Smooth muscle cell (in vitro differentiated cells): ENCODE measurements at regions not wholly inside any gene's neighbourhood (a gene's known extent, or its start where the extent isn't known, plus 50 kb on each side); places are given as distances from the start of the nearest gene placed in this dataset.

ENCODE experiments used
- DNase-seq: peaks from one replicate; lab custom pipeline; 2025; ENCODE audit not compliant: unreplicated experiment; lab: John Stamatoyannopoulos, UW
- H2AFZ ChIP-seq: fragments of 200-600 bp; sonication (generic); 2 replicates; pipeline ENCODE4 v1.6.0; 2016; ENCODE audit warnings: antibody characterized with exemption, low read depth, mild to moderate bottlenecking
- H3F3A ChIP-seq: fragments of 200-600 bp; sonication (generic); 2 replicates; pipeline ENCODE4 v1.6.0; 2017; ENCODE audit warnings: antibody characterized with exemption, low read depth
- H3K27ac ChIP-seq: fragments of 200-600 bp; sonication (generic); 2 replicates; pipeline ENCODE4 v1.5.1; 2016; ENCODE audit warnings: low read depth, mild to moderate bottlenecking
- H3K27me3 ChIP-seq: fragments of 200-600 bp; sonication (generic); 2 replicates; pipeline ENCODE4 v1.6.1; 2016; ENCODE audit warnings: low read depth, mild to moderate bottlenecking
- H3K36me3 ChIP-seq: fragments of 200-600 bp; sonication (generic); 2 replicates; pipeline ENCODE4 v1.5.1; 2016; ENCODE audit warnings: low read depth
- H3K4me1 ChIP-seq: fragments of 200-600 bp; sonication (generic); 2 replicates; pipeline ENCODE4 v1.5.1; 2016; ENCODE audit warnings: low read depth
- H3K4me2 ChIP-seq: fragments of 200-600 bp; sonication (generic); 2 replicates; pipeline ENCODE4 v1.6.0; 2016; ENCODE audit warnings: mild to moderate bottlenecking
- H3K4me3 ChIP-seq: fragments of 200-600 bp; sonication (generic); 2 replicates; pipeline ENCODE4 v1.5.1; 2016; ENCODE audit warnings: mild to moderate bottlenecking
- H3K79me2 ChIP-seq: fragments of 200-600 bp; sonication (generic); 2 replicates; pipeline ENCODE4 v1.6.0; 2016; ENCODE audit warnings: low read depth, mild to moderate bottlenecking
- H3K9ac ChIP-seq: fragments of 200-600 bp; sonication (generic); 2 replicates; pipeline ENCODE4 v1.6.0; 2016; ENCODE audit warnings: low read depth
- H3K9me3 ChIP-seq: fragments of 200-600 bp; sonication (generic); replicated peaks from 2 replicates; pipeline ENCODE4 v1.5.1; 2016; ENCODE audit warnings: low read depth
- H4K20me1 ChIP-seq: fragments of 200-600 bp; sonication (generic); 2 replicates; pipeline ENCODE4 v1.6.0; 2016; ENCODE audit warnings: low read depth
- WGBS: methylation state at CpG from one replicate; pipeline ENCODE4 v1.1.7; 2016; ENCODE audit warnings: low lambda C conversion rate; 5-methylcytosine and 5-hydroxymethylcytosine counted together
- TF ChIP-seq, protein P1 (sequence below): fragments of 200-600 bp; sonication (generic); IDR thresholded peaks from 2 replicates; pipeline ENCODE4 v1.5.1; 2017; ENCODE audit warnings: borderline replicate concordance, mild to moderate bottlenecking, antibody characterized with exemption; ENCODE audit not compliant: insufficient read depth, poor library complexity, severe bottlenecking

- WGBS: 86% methylated on average over 7 of the region's 7 CpGs
- H2AFZ ChIP-seq: no peak overlapping the region
- H3K27ac ChIP-seq: no peak overlapping the region
- H4K20me1 ChIP-seq: no peaks in the 10 kb centered on the region
- H3F3A ChIP-seq: no peaks in the 10 kb centered on the region
- no peaks in the 10 kb centered on the region for H3K36me3 ChIP-seq
- TF ChIP-seq, protein P1, sequence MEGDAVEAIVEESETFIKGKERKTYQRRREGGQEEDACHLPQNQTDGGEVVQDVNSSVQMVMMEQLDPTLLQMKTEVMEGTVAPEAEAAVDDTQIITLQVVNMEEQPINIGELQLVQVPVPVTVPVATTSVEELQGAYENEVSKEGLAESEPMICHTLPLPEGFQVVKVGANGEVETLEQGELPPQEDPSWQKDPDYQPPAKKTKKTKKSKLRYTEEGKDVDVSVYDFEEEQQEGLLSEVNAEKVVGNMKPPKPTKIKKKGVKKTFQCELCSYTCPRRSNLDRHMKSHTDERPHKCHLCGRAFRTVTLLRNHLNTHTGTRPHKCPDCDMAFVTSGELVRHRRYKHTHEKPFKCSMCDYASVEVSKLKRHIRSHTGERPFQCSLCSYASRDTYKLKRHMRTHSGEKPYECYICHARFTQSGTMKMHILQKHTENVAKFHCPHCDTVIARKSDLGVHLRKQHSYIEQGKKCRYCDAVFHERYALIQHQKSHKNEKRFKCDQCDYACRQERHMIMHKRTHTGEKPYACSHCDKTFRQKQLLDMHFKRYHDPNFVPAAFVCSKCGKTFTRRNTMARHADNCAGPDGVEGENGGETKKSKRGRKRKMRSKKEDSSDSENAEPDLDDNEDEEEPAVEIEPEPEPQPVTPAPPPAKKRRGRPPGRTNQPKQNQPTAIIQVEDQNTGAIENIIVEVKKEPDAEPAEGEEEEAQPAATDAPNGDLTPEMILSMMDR: no peak
- no peaks in the 10 kb centered on the region for H3K4me1 ChIP-seq
- H3K27me3 ChIP-seq: no peaks in the 10 kb centered on the region
- no peak for DNase-seq
- H3K4me3 ChIP-seq: no peak overlapping the region
- H3K9me3 ChIP-seq: no peaks in the 10 kb centered on the region
- H3K79me2 ChIP-seq: no peaks in the 10 kb centered on the region
- H3K9ac ChIP-seq: no peak overlapping the region
- no peak overlapping the region for H3K4me2 ChIP-seq
Observed at GRCh38 chr12:69036533-69036932, 103.6 kb upstream of the CPM start.

DNA sequence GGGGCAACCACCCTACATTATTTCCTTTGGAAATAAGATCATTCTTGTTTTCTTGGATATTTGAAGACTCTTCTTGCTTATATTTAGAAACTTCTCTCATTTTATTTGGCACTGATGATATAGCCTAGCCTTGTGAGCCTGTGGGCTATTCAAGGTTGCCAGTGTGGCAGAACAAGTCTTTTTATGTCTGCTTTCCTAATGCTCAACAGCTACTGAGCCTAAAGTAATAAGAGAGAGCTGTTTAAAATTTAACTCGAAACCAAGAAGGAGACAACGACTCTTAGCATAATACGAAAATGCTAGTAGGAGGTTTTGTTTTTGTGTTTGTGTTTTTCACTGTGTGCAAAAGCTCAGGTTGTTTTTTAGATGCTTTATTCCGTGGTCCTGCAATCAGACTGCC lies 104.0 kb upstream of the CPM start:
- TF ChIP-seq, protein P1: no peak
- no peaks in the 10 kb centered on the region for H3F3A ChIP-seq
- H3K4me2 ChIP-seq: no peak overlapping the region
- WGBS: 90% methylated on average over 4 of the region's 4 CpGs
- no peaks in the 10 kb centered on the region for H3K27me3 ChIP-seq
- no peaks in the 10 kb centered on the region for H3K9me3 ChIP-seq
- H4K20me1 ChIP-seq: no peaks in the 10 kb centered on the region
- no peaks in the 10 kb centered on the region for H3K79me2 ChIP-seq
- no peak overlapping the region for H2AFZ ChIP-seq
- DNase-seq: no peak
- H3K4me1 ChIP-seq: no peaks in the 10 kb centered on the region
- no peak overlapping the region for H3K27ac ChIP-seq
- H3K4me3 ChIP-seq: no peak overlapping the region
- H3K9ac ChIP-seq: no peak overlapping the region
- no peaks in the 10 kb centered on the region for H3K36me3 ChIP-seq

DNA sequence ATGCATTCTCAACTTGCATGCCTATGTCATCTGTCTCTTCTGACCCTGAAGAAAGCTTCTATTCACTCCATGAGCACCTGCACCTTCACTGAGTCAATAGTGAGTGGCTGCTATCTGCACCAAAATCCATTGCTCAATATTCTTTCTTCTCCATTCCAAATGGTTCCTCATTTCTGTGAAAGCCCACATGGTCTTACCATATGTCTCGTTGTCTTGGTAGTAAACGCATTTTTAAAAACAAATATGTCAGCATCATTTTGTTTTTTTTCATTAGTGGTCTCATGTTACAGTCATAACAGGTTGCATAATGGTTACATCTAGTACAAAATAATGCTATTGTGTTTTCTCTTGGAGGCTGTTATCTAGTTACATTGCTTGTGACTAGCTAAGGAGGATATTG lies 106.9 kb upstream of the CPM start:
- Histone ChIP-seq H3K27ac (no peak overlapping the region), H3K9me3 (no peaks in the 10 kb centered on the region), H3K4me3 (no peak overlapping the region), H3K27me3 (no peaks in the 10 kb centered on the region), H3K4me2 (no peak overlapping the region), H2AFZ (no peak overlapping the region), H3K36me3 (no peaks in the 10 kb centered on the region), H3K79me2 (no peaks in the 10 kb centered on the region), H3K9ac (no peak overlapping the region), H4K20me1 (no peaks in the 10 kb centered on the region), H3F3A (no peaks in the 10 kb centered on the region), H3K4me1 (no peaks in the 10 kb centered on the region)
- DNase-seq: no peak
- TF ChIP-seq, protein P1: no peak
- 94% methylated on average over 2 of the region's 2 CpGs for WGBS

GRCh38 chr12:69042557-69042956 lies 109.6 kb upstream of the CPM start:
- WGBS: 94% methylated on average over 6 of the region's 6 CpGs
- no peak overlapping the region for H3K4me3 ChIP-seq
- no peak overlapping the region for H3K27ac ChIP-seq
- no peak for DNase-seq
- H3K9me3 ChIP-seq: no peaks in the 10 kb centered on the region
- H3K9ac ChIP-seq: no peak overlapping the region
- H2AFZ ChIP-seq: no peak overlapping the region
- H3K36me3 ChIP-seq: no peaks in the 10 kb centered on the region
- no peaks in the 10 kb centered on the region for H3K79me2 ChIP-seq
- no peaks in the 10 kb centered on the region for H4K20me1 ChIP-seq
- TF ChIP-seq, protein P1: no peak
- H3F3A ChIP-seq: no peaks in the 10 kb centered on the region
- H3K27me3 ChIP-seq: no peaks in the 10 kb centered on the region
- no peaks in the 10 kb centered on the region for H3K4me1 ChIP-seq
- no peak overlapping the region for H3K4me2 ChIP-seq
